ENCODE measurements at regions not wholly inside any gene's neighbourhood (a gene's known extent, or its start where the extent isn't known, plus 50 kb on each side); places are given as distances from the start of the nearest gene placed in this dataset.

GRCh38 chr3:159447841-159448240 lies 540.8 kb upstream of the IL12A start:
- H3K4me3 ChIP-seq (ENCODE audit: low read depth, low read length): no peak overlapping the region
- DNase-seq (ENCODE audit: low read depth): no peak
- TF ChIP-seq, protein P1, sequence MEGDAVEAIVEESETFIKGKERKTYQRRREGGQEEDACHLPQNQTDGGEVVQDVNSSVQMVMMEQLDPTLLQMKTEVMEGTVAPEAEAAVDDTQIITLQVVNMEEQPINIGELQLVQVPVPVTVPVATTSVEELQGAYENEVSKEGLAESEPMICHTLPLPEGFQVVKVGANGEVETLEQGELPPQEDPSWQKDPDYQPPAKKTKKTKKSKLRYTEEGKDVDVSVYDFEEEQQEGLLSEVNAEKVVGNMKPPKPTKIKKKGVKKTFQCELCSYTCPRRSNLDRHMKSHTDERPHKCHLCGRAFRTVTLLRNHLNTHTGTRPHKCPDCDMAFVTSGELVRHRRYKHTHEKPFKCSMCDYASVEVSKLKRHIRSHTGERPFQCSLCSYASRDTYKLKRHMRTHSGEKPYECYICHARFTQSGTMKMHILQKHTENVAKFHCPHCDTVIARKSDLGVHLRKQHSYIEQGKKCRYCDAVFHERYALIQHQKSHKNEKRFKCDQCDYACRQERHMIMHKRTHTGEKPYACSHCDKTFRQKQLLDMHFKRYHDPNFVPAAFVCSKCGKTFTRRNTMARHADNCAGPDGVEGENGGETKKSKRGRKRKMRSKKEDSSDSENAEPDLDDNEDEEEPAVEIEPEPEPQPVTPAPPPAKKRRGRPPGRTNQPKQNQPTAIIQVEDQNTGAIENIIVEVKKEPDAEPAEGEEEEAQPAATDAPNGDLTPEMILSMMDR (IDR thresholded peaks at IDR 0.05; ENCODE audit: insufficient read depth, low read length): no peak

GRCh38 chr3:159448902-159449301 lies 539.7 kb upstream of the IL12A start:
- no peak for DNase-seq (ENCODE audit: low read depth)
- no peak overlapping the region for H3K4me3 ChIP-seq (ENCODE audit: low read depth, low read length)
- TF ChIP-seq, protein P1 (IDR thresholded peaks at IDR 0.05; ENCODE audit: insufficient read depth, low read length): no peak

DNA sequence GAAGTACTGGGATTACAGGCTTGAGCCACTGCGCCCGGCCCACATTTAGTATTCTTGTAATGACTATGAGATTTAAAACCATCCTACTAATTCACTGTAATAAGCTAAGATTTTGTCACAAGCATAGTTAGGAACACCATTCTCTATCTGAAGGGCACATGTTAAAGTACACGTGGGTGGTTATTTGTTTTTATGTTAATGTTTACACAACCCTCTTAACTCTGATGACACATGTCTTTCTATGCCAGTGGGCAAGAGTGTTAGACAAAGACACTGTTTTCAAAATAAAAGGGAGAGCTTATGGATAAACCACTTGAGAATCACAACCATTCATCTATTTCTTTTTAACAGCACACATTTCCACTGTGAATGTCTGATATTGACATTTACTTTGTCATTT lies 537.6 kb upstream of the IL12A start:
- TF ChIP-seq, protein P1 (IDR thresholded peaks at IDR 0.05; ENCODE audit: insufficient read depth, low read length): no peak
- DNase-seq (ENCODE audit: low read depth): no peak

GRCh38 chr3:159451482-159451881 lies 537.2 kb upstream of the IL12A start:
- TF ChIP-seq, protein P1 (IDR thresholded peaks at IDR 0.05; ENCODE audit: insufficient read depth, low read length): no peak
- no peak overlapping the region for H3K4me3 ChIP-seq (ENCODE audit: low read depth, low read length)
- no peak for DNase-seq (ENCODE audit: low read depth)

More for the DNA sequence above, 537.6 kb upstream of the IL12A start:
- no peak overlapping the region for H3K4me3 ChIP-seq (ENCODE audit: low read depth, low read length)

GRCh38 chr3:159453036-159453435 lies 535.6 kb upstream of the IL12A start:
- TF ChIP-seq, protein P1 (IDR thresholded peaks at IDR 0.05; ENCODE audit: insufficient read depth, low read length): no peak
- H3K4me3 ChIP-seq (ENCODE audit: low read depth, low read length): no peak overlapping the region
- DNase-seq (ENCODE audit: low read depth): no peak

- TF ChIP-seq, protein P1 (IDR thresholded peaks at IDR 0.05; ENCODE audit: insufficient read depth, low read length): no peak
- DNase-seq (ENCODE audit: low read depth): no peak
- H3K4me3 ChIP-seq (ENCODE audit: low read depth, low read length): no peak overlapping the region
Measured at GRCh38 chr3:159453945-159454344, 534.7 kb upstream of the IL12A start.

GRCh38 chr3:159455741-159456181 lies 532.9 kb upstream of the IL12A start:
- TF ChIP-seq, protein P1 (IDR thresholded peaks at IDR 0.05; ENCODE audit: insufficient read depth, low read length): no peak
- DNase-seq (ENCODE audit: low read depth): no peak
- H3K4me3 ChIP-seq (ENCODE audit: low read depth, low read length): no peak overlapping the region
